SIG-M5 treated with dmso at 0.1 percent for 504 hours (cell line): ENCODE measurements at regions not wholly inside any gene's neighbourhood (a gene's known extent, or its start where the extent isn't known, plus 50 kb on each side); places are given as distances from the start of the nearest gene placed in this dataset.
"Not testable (repeated sequence)": the region's sequence is repeated elsewhere in the genome, so short reads cannot be mapped to it uniquely, and the experiment has no call there.

Source experiments
- DNase-seq: peaks from one replicate; lab custom pipeline; 2025; ENCODE audit not compliant: unreplicated experiment; lab: John Stamatoyannopoulos, UW

- DNase-seq, result no peak
Observed at GRCh38 chr13:50543782-50544181, 299.7 kb downstream of the DLEU7 start.

GRCh38 chr13:50544211-50544610 is 299.3 kb downstream of the DLEU7 start:
- no peak for DNase-seq

- not testable (repeated sequence) for DNase-seq
Observed at GRCh38 chr13:50547175-50547574, 296.3 kb downstream of the DLEU7 start.

GRCh38 chr13:50548586-50548985 is 294.9 kb downstream of the DLEU7 start:
- DNase-seq, result peak; percentile 9

- no peak for DNase-seq
Observed at GRCh38 chr13:50549221-50549942, 294.1 kb downstream of the DLEU7 start.

GRCh38 chr13:50550151-50550550 is 293.3 kb downstream of the DLEU7 start:
- no peak for DNase-seq

- DNase-seq, result no peak
Observed at GRCh38 chr13:50552424-50552966, 291.0 kb downstream of the DLEU7 start.

- DNase-seq, result no peak
Observed at GRCh38 chr13:50561739-50562138, 281.8 kb downstream of the DLEU7 start.

GRCh38 chr13:50566646-50567045 is 276.8 kb downstream of the DLEU7 start:
- no peak for DNase-seq

GRCh38 chr13:50572129-50572528 is 271.4 kb downstream of the DLEU7 start:
- DNase-seq, result no peak

- no peak for DNase-seq
Observed at GRCh38 chr13:50573066-50573465, 270.4 kb downstream of the DLEU7 start.

- DNase-seq, result no peak
Observed at GRCh38 chr13:50574731-50575130, 268.8 kb downstream of the DLEU7 start.

- no peak for DNase-seq
Observed at GRCh38 chr13:50575138-50575537, 268.4 kb downstream of the DLEU7 start.

GRCh38 chr13:50576156-50576555 is 267.3 kb downstream of the DLEU7 start:
- no peak for DNase-seq

GRCh38 chr13:50577806-50578205 is 265.7 kb downstream of the DLEU7 start:
- no peak for DNase-seq

GRCh38 chr13:50580684-50581305 is 262.7 kb downstream of the DLEU7 start:
- DNase-seq, result no peak

- DNase-seq, result no peak
Observed at GRCh38 chr13:50581586-50582196, 261.8 kb downstream of the DLEU7 start.

- DNase-seq, result no peak
Observed at GRCh38 chr13:50584856-50585580, 258.5 kb downstream of the DLEU7 start.

- no peak for DNase-seq
Observed at GRCh38 chr13:50585674-50586413, 257.6 kb downstream of the DLEU7 start.

GRCh38 chr13:50586414-50587083 is 256.9 kb downstream of the DLEU7 start:
- no peak for DNase-seq
